NT2/D1 (cell line): ENCODE measurements at regions not wholly inside any gene's neighbourhood (a gene's known extent, or its start where the extent isn't known, plus 50 kb on each side); places are given as distances from the start of the nearest gene placed in this dataset.

Experiments
- DNase-seq: peaks from one replicate; pipeline ENCODE4 v3.0.0-alpha.2; 2011; ENCODE audit warnings: low read depth, low spot score
- H3K27me3 ChIP-seq: 2 replicates; pipeline ENCODE4 v1.6.0; 2011; ENCODE audit warnings: mild to moderate bottlenecking; ENCODE audit not compliant: insufficient read length, insufficient read depth
- H3K36me3 ChIP-seq: 2 replicates; pipeline ENCODE4 v1.6.1; 2011; ENCODE audit warnings: mild to moderate bottlenecking, low read length, mixed read lengths; ENCODE audit not compliant: insufficient read depth, insufficient read length
- H3K4me1 ChIP-seq: 2 replicates; pipeline ENCODE4 v1.5.1; 2011; ENCODE audit not compliant: insufficient read depth, insufficient read length
- H3K4me3 ChIP-seq: 2 replicates; pipeline ENCODE4 v1.5.1; 2011; ENCODE audit warnings: low read depth; ENCODE audit not compliant: insufficient read length
- H3K9ac ChIP-seq: 2 replicates; pipeline ENCODE4 v1.6.0; 2011; ENCODE audit warnings: low read depth; ENCODE audit not compliant: insufficient read length
- H3K9me3 ChIP-seq: 2 replicates; pipeline ENCODE4 v1.5.1; 2011; ENCODE audit warnings: mild to moderate bottlenecking, low read length; ENCODE audit not compliant: insufficient read depth
- SUZ12 ChIP-seq: IDR thresholded peaks from 2 replicates; pipeline ENCODE4 v1.6.1; 2011; ENCODE audit not compliant: insufficient read length, insufficient read depth; ENCODE audit errors: extremely low read depth
- YY1 ChIP-seq: IDR thresholded peaks from 2 replicates; pipeline ENCODE4 v1.6.1; 2011; ENCODE audit not compliant: insufficient read length, insufficient read depth
- ZNF274 ChIP-seq: IDR thresholded peaks from 2 replicates; pipeline ENCODE4 v1.6.1; 2011; ENCODE audit warnings: mild to moderate bottlenecking, low read depth, low read length

GRCh38 chr2:176534798-176535466 lies 265.7 kb downstream of the MTX2 start:
- Histone ChIP-seq H3K4me1 (no peaks in the 10 kb centered on the region), H3K4me3 (no peak overlapping the region), H3K27me3 (no peaks in the 10 kb centered on the region), H3K9ac (no peak overlapping the region), H3K36me3 (no peaks in the 10 kb centered on the region), H3K9me3 (no peaks in the 10 kb centered on the region)
- no peak for DNase-seq
- TF ChIP-seq SUZ12 (no peak), YY1 (no peak), ZNF274 (no peak)

- no peak for DNase-seq
- Histone ChIP-seq H3K9ac (no peak overlapping the region), H3K27me3 (no peaks in the 10 kb centered on the region), H3K36me3 (no peaks in the 10 kb centered on the region), H3K4me3 (no peak overlapping the region), H3K4me1 (no peaks in the 10 kb centered on the region), H3K9me3 (no peaks in the 10 kb centered on the region)
- TF ChIP-seq SUZ12 = no peak
- TF ChIP-seq ZNF274 = no peak
- TF ChIP-seq YY1 = no peak
Measured at GRCh38 chr2:176535467-176536113, 266.3 kb downstream of the MTX2 start.

- DNase-seq = no peak
Measured at GRCh38 chr2:176536439-176537133, 267.3 kb downstream of the MTX2 start.

GRCh38 chr2:176537932-176538331 lies 268.7 kb downstream of the MTX2 start:
- DNase-seq = no peak
- H3K4me1 ChIP-seq = no peaks in the 10 kb centered on the region
- no peak overlapping the region for H3K4me3 ChIP-seq
- H3K9me3 ChIP-seq = no peaks in the 10 kb centered on the region
- no peak overlapping the region for H3K9ac ChIP-seq
- no peaks in the 10 kb centered on the region for H3K36me3 ChIP-seq
- no peaks in the 10 kb centered on the region for H3K27me3 ChIP-seq
- TF ChIP-seq SUZ12 = no peak
- TF ChIP-seq ZNF274 = no peak
- no peak for TF ChIP-seq YY1

More at GRCh38 chr2:176536439-176537133, 267.3 kb downstream of the MTX2 start:
- TF ChIP-seq ZNF274 (no peak), SUZ12 (no peak), YY1 (no peak)
- H3K4me3 ChIP-seq = no peak overlapping the region
- no peaks in the 10 kb centered on the region for H3K4me1 ChIP-seq
- H3K9me3 ChIP-seq = no peaks in the 10 kb centered on the region
- H3K9ac ChIP-seq = no peak overlapping the region
- no peaks in the 10 kb centered on the region for H3K27me3 ChIP-seq
- H3K36me3 ChIP-seq = no peaks in the 10 kb centered on the region

- Histone ChIP-seq H3K36me3 (no peaks in the 10 kb centered on the region), H3K9me3 (no peaks in the 10 kb centered on the region), H3K9ac (no peak overlapping the region), H3K4me1 (no peaks in the 10 kb centered on the region), H3K27me3 (no peaks in the 10 kb centered on the region), H3K4me3 (no peak overlapping the region)
- no peak for DNase-seq
- no peak for TF ChIP-seq ZNF274
- TF ChIP-seq SUZ12 = no peak
- no peak for TF ChIP-seq YY1
Measured at GRCh38 chr2:176540995-176541394, 271.8 kb downstream of the MTX2 start.

- no peaks in the 10 kb centered on the region for H3K9me3 ChIP-seq
- no peak overlapping the region for H3K4me3 ChIP-seq
- H3K9ac ChIP-seq = no peak overlapping the region
- TF ChIP-seq ZNF274 = no peak
- no peak for TF ChIP-seq SUZ12
- no peak for TF ChIP-seq YY1
- no peaks in the 10 kb centered on the region for H3K36me3 ChIP-seq
- no peaks in the 10 kb centered on the region for H3K4me1 ChIP-seq
- DNase-seq = no peak
- H3K27me3 ChIP-seq = no peaks in the 10 kb centered on the region
Measured at GRCh38 chr2:176542476-176542875, 273.2 kb downstream of the MTX2 start.

- TF ChIP-seq ZNF274 = no peak
- no peak for TF ChIP-seq SUZ12
- TF ChIP-seq YY1 = no peak
- Histone ChIP-seq H3K4me1 (no peaks in the 10 kb centered on the region), H3K9me3 (no peaks in the 10 kb centered on the region), H3K27me3 (no peaks in the 10 kb centered on the region), H3K9ac (no peak overlapping the region), H3K36me3 (no peaks in the 10 kb centered on the region), H3K4me3 (no peak overlapping the region)
- DNase-seq = no peak
Measured at GRCh38 chr2:176544557-176544956, 275.3 kb downstream of the MTX2 start.
